Forelimb muscle (tissue), 1 donor: ENCODE measurements at regions not wholly inside any gene's neighbourhood (a gene's known extent, or its start where the extent isn't known, plus 50 kb on each side); places are given as distances from the start of the nearest gene placed in this dataset.

Experiments
- DNase-seq: peaks from one replicate; pipeline ENCODE4 v3.0.0-alpha.2; 2013; ENCODE audit warnings: low read depth

- DNase-seq = no peak
Measured at GRCh38 chr2:104758199-104758620, 95.7 kb upstream of the POU3F3 start.

GRCh38 chr2:104762031-104762430 lies 91.9 kb upstream of the POU3F3 start:
- DNase-seq = no peak

GRCh38 chr2:104766683-104767082 lies 87.2 kb upstream of the POU3F3 start:
- DNase-seq = no peak

GRCh38 chr2:104768694-104769093 lies 85.2 kb upstream of the POU3F3 start:
- DNase-seq = no peak

GRCh38 chr2:104769096-104769495 lies 84.8 kb upstream of the POU3F3 start:
- no peak for DNase-seq

GRCh38 chr2:104772996-104773395 lies 80.9 kb upstream of the POU3F3 start:
- DNase-seq = no peak

GRCh38 chr2:104774631-104775030 lies 79.3 kb upstream of the POU3F3 start:
- DNase-seq = no peak

GRCh38 chr2:104777721-104778120 lies 76.2 kb upstream of the POU3F3 start:
- DNase-seq = no peak

- no peak for DNase-seq
Measured at GRCh38 chr2:104781151-104781550, 72.8 kb upstream of the POU3F3 start.

- no peak for DNase-seq
Measured at GRCh38 chr2:104784264-104784663, 69.7 kb upstream of the POU3F3 start.

- DNase-seq = no peak
Measured at GRCh38 chr2:104786204-104786603, 67.7 kb upstream of the POU3F3 start.

GRCh38 chr2:104786821-104787220 lies 67.1 kb upstream of the POU3F3 start:
- DNase-seq = no peak

- no peak for DNase-seq
Measured at GRCh38 chr2:104787298-104788065, 66.4 kb upstream of the POU3F3 start.

- no peak for DNase-seq
Measured at GRCh38 chr2:104788742-104789455, 65.0 kb upstream of the POU3F3 start.

- DNase-seq = no peak
Measured at GRCh38 chr2:104790100-104790811, 63.7 kb upstream of the POU3F3 start.

GRCh38 chr2:104790901-104791495 lies 62.9 kb upstream of the POU3F3 start:
- DNase-seq = no peak

GRCh38 chr2:104793966-104794365 lies 59.9 kb upstream of the POU3F3 start:
- no peak for DNase-seq

GRCh38 chr2:104794441-104794840 lies 59.5 kb upstream of the POU3F3 start:
- no peak for DNase-seq
